ENCODE measurements at regions not wholly inside any gene's neighbourhood (a gene's known extent, or its start where the extent isn't known, plus 50 kb on each side); places are given as distances from the start of the nearest gene placed in this dataset.

GRCh38 chr13:109951491-109951890, 165.1 kb upstream of the IRS2 start:
- no peak overlapping the region for H3K23ac ChIP-seq (ENCODE audit: low read length in 2 of 2)
- no peak overlapping the region for H3K4me3 ChIP-seq (ENCODE audit: insufficient read depth in 1 of 2, low read depth in 1 of 2, low read length in 2 of 2)
- no peak overlapping the region for H2AK5ac ChIP-seq (ENCODE audit: low read length, severe bottlenecking)
- H3K79me1 ChIP-seq (replicated peaks; ENCODE audit: low read length, poor library complexity, severe bottlenecking), result no peaks in the 10 kb centered on the region
- no peak overlapping the region for H2AFZ ChIP-seq (ENCODE audit: low read depth, low read length)
- no peak overlapping the region for H2BK12ac ChIP-seq (ENCODE audit: low read length in 2 of 2)
- no peaks in the 10 kb centered on the region for H3K9me3 ChIP-seq (ENCODE audit: control insufficient read depth, low read length)
- no peak overlapping the region for H2BK5ac ChIP-seq (ENCODE audit: low read depth, low read length, poor library complexity, severe bottlenecking)
- no peak overlapping the region for H4K91ac ChIP-seq (ENCODE audit: low read length)
- no peak overlapping the region for H3K14ac ChIP-seq (ENCODE audit: low read length in 2 of 2)
- H3K27ac ChIP-seq (ENCODE audit: low read length, poor library complexity, severe bottlenecking), result no peak overlapping the region
- H4K8ac ChIP-seq (ENCODE audit: low read length), result no peak overlapping the region
- DNase-seq, result no peak
- no peak overlapping the region for H3K4ac ChIP-seq (ENCODE audit: low read depth in 1 of 2, low read length in 2 of 2)
- no CpG with 5 or more reads among the region's 1 CpG for WGBS
- H2BK15ac ChIP-seq (ENCODE audit: low read depth, poor library complexity, severe bottlenecking), result no peak overlapping the region
- no peak overlapping the region for H3K4me2 ChIP-seq (ENCODE audit: low read length, poor library complexity, severe bottlenecking)
- no peak overlapping the region for H2BK120ac ChIP-seq (ENCODE audit: low read depth, low read length)
- H3K9ac ChIP-seq (ENCODE audit: low read length), result no peak overlapping the region
- no peak overlapping the region for H3K18ac ChIP-seq (ENCODE audit: low read depth in 1 of 2, low read length in 2 of 2)
- no peaks in the 10 kb centered on the region for H3K27me3 ChIP-seq (ENCODE audit: control insufficient read depth in 1 of 2, insufficient read depth in 1 of 2, low read length in 2 of 2)
- H3K36me3 ChIP-seq (ENCODE audit: control insufficient read depth in 1 of 2, insufficient read depth in 2 of 2, low read depth in 1 of 2, low read length in 2 of 2), result no peaks in the 10 kb centered on the region
- H3K4me1 ChIP-seq (ENCODE audit: control insufficient read depth, insufficient read depth, low read depth, low read length), result no peaks in the 10 kb centered on the region

GRCh38 chr13:109949397-109949796, 163.0 kb upstream of the IRS2 start:
- no peak overlapping the region for H3K18ac ChIP-seq (ENCODE audit: low read depth in 1 of 2, low read length in 2 of 2)
- no peak overlapping the region for H3K9ac ChIP-seq (ENCODE audit: low read length)
- no peak overlapping the region for H4K8ac ChIP-seq (ENCODE audit: low read length)
- no peak overlapping the region for H4K91ac ChIP-seq (ENCODE audit: low read length)
- H3K36me3 ChIP-seq (ENCODE audit: control insufficient read depth in 1 of 2, insufficient read depth in 2 of 2, low read depth in 1 of 2, low read length in 2 of 2), result no peaks in the 10 kb centered on the region
- no peak overlapping the region for H2BK120ac ChIP-seq (ENCODE audit: low read depth, low read length)
- no peak overlapping the region for H3K27ac ChIP-seq (ENCODE audit: low read length, poor library complexity, severe bottlenecking)
- H3K23ac ChIP-seq (ENCODE audit: low read length in 2 of 2), result no peak overlapping the region
- H2BK5ac ChIP-seq (ENCODE audit: low read depth, low read length, poor library complexity, severe bottlenecking), result no peak overlapping the region
- H3K14ac ChIP-seq (ENCODE audit: low read length in 2 of 2), result no peak overlapping the region
- H3K9me3 ChIP-seq (ENCODE audit: control insufficient read depth, low read length), result peaks cover 3% of the 10 kb centered on the region
- peak; percentile 13 for DNase-seq
- 92% methylated on average over 1 of the region's 2 CpGs for WGBS
- H3K4me2 ChIP-seq (ENCODE audit: low read length, poor library complexity, severe bottlenecking), result no peak overlapping the region
- H3K79me1 ChIP-seq (replicated peaks; ENCODE audit: low read length, poor library complexity, severe bottlenecking), result no peaks in the 10 kb centered on the region
- H3K4ac ChIP-seq (ENCODE audit: low read depth in 1 of 2, low read length in 2 of 2), result no peak overlapping the region
- no peak overlapping the region for H3K4me3 ChIP-seq (ENCODE audit: insufficient read depth in 1 of 2, low read depth in 1 of 2, low read length in 2 of 2)
- no peak overlapping the region for H2AFZ ChIP-seq (ENCODE audit: low read depth, low read length)
- H2BK12ac ChIP-seq (ENCODE audit: low read length in 2 of 2), result no peak overlapping the region
- H2AK5ac ChIP-seq (ENCODE audit: low read length, severe bottlenecking), result no peak overlapping the region
- H2BK15ac ChIP-seq (ENCODE audit: low read depth, poor library complexity, severe bottlenecking), result no peak overlapping the region
- no peaks in the 10 kb centered on the region for H3K4me1 ChIP-seq (ENCODE audit: control insufficient read depth, insufficient read depth, low read depth, low read length)
- no peaks in the 10 kb centered on the region for H3K27me3 ChIP-seq (ENCODE audit: control insufficient read depth in 1 of 2, insufficient read depth in 1 of 2, low read length in 2 of 2)

GRCh38 chr13:109947006-109947405, 160.6 kb upstream of the IRS2 start:
- no peak overlapping the region for H3K14ac ChIP-seq (ENCODE audit: low read length in 2 of 2)
- H3K36me3 ChIP-seq (ENCODE audit: control insufficient read depth in 1 of 2, insufficient read depth in 2 of 2, low read depth in 1 of 2, low read length in 2 of 2), result no peaks in the 10 kb centered on the region
- no peak for DNase-seq
- H2BK15ac ChIP-seq (ENCODE audit: low read depth, poor library complexity, severe bottlenecking), result no peak overlapping the region
- no peak overlapping the region for H3K23ac ChIP-seq (ENCODE audit: low read length in 2 of 2)
- no peak overlapping the region for H3K4me3 ChIP-seq (ENCODE audit: insufficient read depth in 1 of 2, low read depth in 1 of 2, low read length in 2 of 2)
- no peak overlapping the region for H3K4me2 ChIP-seq (ENCODE audit: low read length, poor library complexity, severe bottlenecking)
- H3K79me1 ChIP-seq (replicated peaks; ENCODE audit: low read length, poor library complexity, severe bottlenecking), result no peaks in the 10 kb centered on the region
- no peak overlapping the region for H2AFZ ChIP-seq (ENCODE audit: low read depth, low read length)
- no peak overlapping the region for H3K4ac ChIP-seq (ENCODE audit: low read depth in 1 of 2, low read length in 2 of 2)
- no peak overlapping the region for H3K9ac ChIP-seq (ENCODE audit: low read length)
- H2BK5ac ChIP-seq (ENCODE audit: low read depth, low read length, poor library complexity, severe bottlenecking), result no peak overlapping the region
- no peaks in the 10 kb centered on the region for H3K27me3 ChIP-seq (ENCODE audit: control insufficient read depth in 1 of 2, insufficient read depth in 1 of 2, low read length in 2 of 2)
- no peak overlapping the region for H4K91ac ChIP-seq (ENCODE audit: low read length)
- H2BK120ac ChIP-seq (ENCODE audit: low read depth, low read length), result no peak overlapping the region
- no CpG with 5 or more reads among the region's 2 CpGs for WGBS
- peaks cover 4% of the 10 kb centered on the region for H3K9me3 ChIP-seq (ENCODE audit: control insufficient read depth, low read length)
- no peak overlapping the region for H3K27ac ChIP-seq (ENCODE audit: low read length, poor library complexity, severe bottlenecking)
- H3K18ac ChIP-seq (ENCODE audit: low read depth in 1 of 2, low read length in 2 of 2), result no peak overlapping the region
- no peak overlapping the region for H2BK12ac ChIP-seq (ENCODE audit: low read length in 2 of 2)
- no peak overlapping the region for H4K8ac ChIP-seq (ENCODE audit: low read length)
- no peak overlapping the region for H2AK5ac ChIP-seq (ENCODE audit: low read length, severe bottlenecking)
- no peaks in the 10 kb centered on the region for H3K4me1 ChIP-seq (ENCODE audit: control insufficient read depth, insufficient read depth, low read depth, low read length)

GRCh38 chr13:109945206-109945960, 159.0 kb upstream of the IRS2 start:
- Histone ChIP-seq H3K27me3 (ENCODE audit: control insufficient read depth in 1 of 2, insufficient read depth in 1 of 2, low read length in 2 of 2) (no peaks in the 10 kb centered on the region), H2BK12ac (ENCODE audit: low read length in 2 of 2) (no peak overlapping the region), H3K27ac (ENCODE audit: low read length, poor library complexity, severe bottlenecking) (no peak overlapping the region), H3K14ac (ENCODE audit: low read length in 2 of 2) (no peak overlapping the region), H2BK5ac (ENCODE audit: low read depth, low read length, poor library complexity, severe bottlenecking) (no peak overlapping the region), H3K4me1 (ENCODE audit: control insufficient read depth, insufficient read depth, low read depth, low read length) (no peaks in the 10 kb centered on the region), H3K4me3 (ENCODE audit: insufficient read depth in 1 of 2, low read depth in 1 of 2, low read length in 2 of 2) (no peak overlapping the region), H4K8ac (ENCODE audit: low read length) (no peak overlapping the region), H3K36me3 (ENCODE audit: control insufficient read depth in 1 of 2, insufficient read depth in 2 of 2, low read depth in 1 of 2, low read length in 2 of 2) (no peaks in the 10 kb centered on the region), H2BK15ac (ENCODE audit: low read depth, poor library complexity, severe bottlenecking) (no peak overlapping the region), H2BK120ac (ENCODE audit: low read depth, low read length) (no peak overlapping the region), H3K4me2 (ENCODE audit: low read length, poor library complexity, severe bottlenecking) (no peak overlapping the region), H3K23ac (ENCODE audit: low read length in 2 of 2) (no peak overlapping the region), H4K91ac (ENCODE audit: low read length) (no peak overlapping the region), H3K18ac (ENCODE audit: low read depth in 1 of 2, low read length in 2 of 2) (no peak overlapping the region), H3K9ac (ENCODE audit: low read length) (no peak overlapping the region), H2AK5ac (ENCODE audit: low read length, severe bottlenecking) (no peak overlapping the region), H3K4ac (ENCODE audit: low read depth in 1 of 2, low read length in 2 of 2) (no peak overlapping the region), H3K79me1 (replicated peaks; ENCODE audit: low read length, poor library complexity, severe bottlenecking) (no peaks in the 10 kb centered on the region), H2AFZ (ENCODE audit: low read depth, low read length) (no peak overlapping the region), H3K9me3 (ENCODE audit: control insufficient read depth, low read length) (peaks cover 4% of the 10 kb centered on the region)
- peak; percentile 61 for DNase-seq
- 73% methylated on average over 4 of the region's 4 CpGs for WGBS

Measured in mesenchymal stem cell (in vitro differentiated cells and primary cell).